ENCODE measurements at regions not wholly inside any gene's neighbourhood (a gene's known extent, or its start where the extent isn't known, plus 50 kb on each side); places are given as distances from the start of the nearest gene placed in this dataset.
"Not testable (repeated sequence)": the region's sequence is repeated elsewhere in the genome, so short reads cannot be mapped to it uniquely, and the experiment has no call there.

DNA sequence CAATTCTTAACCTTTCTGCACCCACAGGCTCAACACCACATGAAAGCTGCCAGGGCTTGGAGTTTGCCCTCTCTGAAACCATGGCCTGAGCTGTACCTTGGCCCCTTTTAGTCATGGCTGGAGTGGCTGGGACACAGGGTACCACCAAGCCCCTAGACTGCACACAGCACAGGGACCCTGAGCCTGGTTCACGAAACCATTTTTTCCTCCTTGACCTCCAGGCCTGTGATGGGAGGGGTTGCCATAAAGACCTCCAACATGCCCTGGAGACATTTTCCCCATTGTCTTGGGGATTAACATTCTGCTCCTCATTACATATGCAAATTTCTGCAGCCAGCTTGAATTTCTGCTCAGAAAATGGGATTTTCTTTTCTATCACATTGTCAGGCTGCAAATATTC lies 113.4 kb downstream of the XPNPEP1 start:
- H3K36me3 ChIP-seq (ENCODE audit: control insufficient read depth, insufficient read depth, low read length, severe bottlenecking); H3K4me3 ChIP-seq (ENCODE audit: low read length); H3K9me3 ChIP-seq (ENCODE audit: control insufficient read depth, low read length); H3K9ac ChIP-seq (ENCODE audit: low read length); H3K27me3 ChIP-seq (replicated peaks; ENCODE audit: control insufficient read depth, insufficient read depth, low read length); H3K4me1 ChIP-seq (ENCODE audit: control insufficient read depth, insufficient read depth, low read length); DNase-seq (ENCODE audit: low read depth): not testable (repeated sequence)

DNA sequence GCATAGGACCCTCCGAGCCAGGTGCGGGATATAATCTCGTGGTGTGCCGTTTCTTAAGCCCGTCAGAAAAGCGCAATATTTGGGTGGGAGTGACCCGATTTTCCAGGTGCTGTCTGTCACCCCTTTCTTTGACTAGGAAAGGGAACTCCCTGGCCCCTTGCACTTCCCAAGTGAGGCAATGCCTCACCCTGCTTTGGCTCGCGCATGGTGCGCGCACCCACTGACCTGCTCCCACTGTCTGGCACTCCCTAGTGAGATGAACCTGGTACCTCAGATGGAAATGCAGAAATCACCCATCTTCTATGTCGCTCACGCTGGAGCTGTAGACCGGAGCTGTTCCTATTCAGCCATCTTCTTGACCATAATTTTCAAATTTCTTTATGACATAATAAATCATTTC lies 122.1 kb downstream of the XPNPEP1 start:
- not testable (repeated sequence) for H3K4me1 ChIP-seq (ENCODE audit: control insufficient read depth, insufficient read depth, low read length); DNase-seq (ENCODE audit: low read depth); H3K4me3 ChIP-seq (ENCODE audit: low read length); H3K36me3 ChIP-seq (ENCODE audit: control insufficient read depth, insufficient read depth, low read length, severe bottlenecking); H3K9ac ChIP-seq (ENCODE audit: low read length); H3K9me3 ChIP-seq (ENCODE audit: control insufficient read depth, low read length); H3K27me3 ChIP-seq (replicated peaks; ENCODE audit: control insufficient read depth, insufficient read depth, low read length)

DNA sequence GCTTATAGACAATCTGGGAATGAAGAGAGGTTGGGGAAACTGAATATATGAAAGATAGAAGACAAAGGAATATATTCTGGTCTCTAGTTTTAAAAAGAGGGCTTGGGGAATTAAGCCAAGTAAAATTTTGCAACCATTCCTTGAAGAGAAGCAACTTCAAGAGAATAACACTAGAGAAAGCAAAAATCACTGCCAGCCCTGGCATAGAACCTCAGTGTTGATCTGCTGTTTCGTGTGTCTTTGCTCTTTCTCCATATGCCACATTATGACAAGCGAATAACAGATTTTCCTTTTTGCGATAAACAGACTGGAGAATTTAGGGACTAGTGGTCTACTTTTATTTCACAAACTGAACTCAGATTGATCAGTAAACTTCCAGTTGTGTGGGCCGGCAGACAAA lies 132.7 kb downstream of the XPNPEP1 start:
- H3K9me3 ChIP-seq (ENCODE audit: control insufficient read depth, low read length): no peaks in the 10 kb centered on the region

DNA sequence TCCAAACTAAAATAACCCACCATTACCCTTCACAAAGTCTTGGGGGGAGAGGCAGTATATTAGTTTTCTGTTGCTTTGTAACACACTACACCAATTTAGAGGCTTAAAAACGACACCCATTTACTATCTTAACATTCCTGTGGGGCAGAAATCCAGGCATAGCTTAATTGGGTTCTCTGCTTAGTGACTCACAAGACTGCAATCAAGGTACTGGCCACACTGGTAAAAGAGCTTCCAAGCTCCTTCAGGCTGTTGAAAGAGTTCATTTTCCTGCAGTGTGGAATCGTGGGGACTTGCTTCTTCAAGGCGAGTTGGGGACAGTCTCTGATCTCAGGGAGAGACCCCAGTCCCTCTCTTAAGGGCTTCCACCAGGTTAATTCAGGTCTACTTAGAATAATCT lies 139.1 kb downstream of the XPNPEP1 start:
- H3K9ac ChIP-seq (ENCODE audit: low read length): no peak overlapping the region
- H3K36me3 ChIP-seq (ENCODE audit: control insufficient read depth, insufficient read depth, low read length, severe bottlenecking): no peaks in the 10 kb centered on the region
- peak; percentile 1 for DNase-seq (ENCODE audit: low read depth)
- peaks cover 2% of the 10 kb centered on the region for H3K27me3 ChIP-seq (replicated peaks; ENCODE audit: control insufficient read depth, insufficient read depth, low read length)
- no peak overlapping the region for H3K4me3 ChIP-seq (ENCODE audit: low read length)
- no peaks in the 10 kb centered on the region for H3K4me1 ChIP-seq (ENCODE audit: control insufficient read depth, insufficient read depth, low read length)
- no peaks in the 10 kb centered on the region for H3K9me3 ChIP-seq (ENCODE audit: control insufficient read depth, low read length)

More for the DNA sequence above, 132.7 kb downstream of the XPNPEP1 start:
- Histone ChIP-seq H3K9ac (ENCODE audit: low read length) (no peak overlapping the region), H3K4me3 (ENCODE audit: low read length) (no peak overlapping the region), H3K36me3 (ENCODE audit: control insufficient read depth, insufficient read depth, low read length, severe bottlenecking) (no peaks in the 10 kb centered on the region), H3K27me3 (replicated peaks; ENCODE audit: control insufficient read depth, insufficient read depth, low read length) (no peaks in the 10 kb centered on the region), H3K4me1 (ENCODE audit: control insufficient read depth, insufficient read depth, low read length) (peaks cover 4% of the 10 kb centered on the region)
- no peak for DNase-seq (ENCODE audit: low read depth)

DNA sequence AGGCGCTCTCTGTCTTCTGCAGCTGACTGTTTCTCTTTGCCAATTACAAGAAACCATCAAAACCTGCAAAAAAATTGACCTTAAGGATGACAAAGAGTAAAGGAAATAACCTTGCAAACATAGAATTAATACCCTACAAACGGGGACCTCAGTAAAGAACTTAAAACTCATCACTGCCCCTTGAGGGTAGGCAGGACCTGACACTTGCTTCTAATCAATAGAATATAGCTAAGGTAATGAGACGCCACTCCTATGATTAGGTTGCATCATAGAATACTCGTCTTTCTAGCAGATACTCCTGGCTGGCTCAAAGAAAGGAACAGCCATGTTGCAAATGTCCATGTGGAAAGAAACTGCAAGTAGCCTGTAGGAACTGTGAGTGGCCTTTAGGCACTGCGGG lies 140.0 kb downstream of the XPNPEP1 start:
- no peak for DNase-seq (ENCODE audit: low read depth)
- H3K9ac ChIP-seq (ENCODE audit: low read length): no peak overlapping the region
- H3K4me3 ChIP-seq (ENCODE audit: low read length): no peak overlapping the region

GRCh38 chr10:109780997-109781396 lies 142.3 kb downstream of the XPNPEP1 start:
- H3K36me3 ChIP-seq (ENCODE audit: control insufficient read depth, insufficient read depth, low read length, severe bottlenecking): no peaks in the 10 kb centered on the region
- H3K4me3 ChIP-seq (ENCODE audit: low read length): no peak overlapping the region
- no peak for DNase-seq (ENCODE audit: low read depth)
- peaks cover 6% of the 10 kb centered on the region for H3K27me3 ChIP-seq (replicated peaks; ENCODE audit: control insufficient read depth, insufficient read depth, low read length)
- H3K9ac ChIP-seq (ENCODE audit: low read length): no peak overlapping the region
- no peaks in the 10 kb centered on the region for H3K4me1 ChIP-seq (ENCODE audit: control insufficient read depth, insufficient read depth, low read length)
- H3K9me3 ChIP-seq (ENCODE audit: control insufficient read depth, low read length): no peaks in the 10 kb centered on the region

More for the DNA sequence above, 140.0 kb downstream of the XPNPEP1 start:
- peaks cover 6% of the 10 kb centered on the region for H3K27me3 ChIP-seq (replicated peaks; ENCODE audit: control insufficient read depth, insufficient read depth, low read length)
- H3K9me3 ChIP-seq (ENCODE audit: control insufficient read depth, low read length): no peaks in the 10 kb centered on the region
- no peaks in the 10 kb centered on the region for H3K36me3 ChIP-seq (ENCODE audit: control insufficient read depth, insufficient read depth, low read length, severe bottlenecking)
- H3K4me1 ChIP-seq (ENCODE audit: control insufficient read depth, insufficient read depth, low read length): no peaks in the 10 kb centered on the region

DNA sequence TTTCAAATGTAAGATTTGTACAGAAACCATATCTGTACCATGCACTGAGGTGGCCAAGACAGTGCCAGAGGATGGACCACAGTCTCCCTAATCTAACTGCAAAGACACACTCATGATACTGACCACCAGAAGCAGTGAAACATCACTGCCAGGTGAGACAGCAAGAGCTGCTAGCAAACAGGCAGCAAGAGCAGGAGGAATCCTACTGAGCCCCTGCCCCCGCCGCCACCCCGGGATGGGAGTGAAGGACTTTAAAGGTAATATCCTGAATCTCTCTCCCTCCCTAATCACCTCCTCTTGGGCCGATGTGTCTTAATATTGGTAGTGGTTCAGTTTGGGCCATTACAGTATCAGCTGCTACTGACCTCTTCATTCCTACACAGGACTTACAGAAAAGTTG lies 144.3 kb downstream of the XPNPEP1 start:
- Histone ChIP-seq H3K9me3 (ENCODE audit: control insufficient read depth, low read length) (no peaks in the 10 kb centered on the region), H3K9ac (ENCODE audit: low read length) (no peak overlapping the region), H3K27me3 (replicated peaks; ENCODE audit: control insufficient read depth, insufficient read depth, low read length) (peaks cover 6% of the 10 kb centered on the region), H3K36me3 (ENCODE audit: control insufficient read depth, insufficient read depth, low read length, severe bottlenecking) (no peaks in the 10 kb centered on the region), H3K4me3 (ENCODE audit: low read length) (no peak overlapping the region), H3K4me1 (ENCODE audit: control insufficient read depth, insufficient read depth, low read length) (no peaks in the 10 kb centered on the region)
- DNase-seq (ENCODE audit: low read depth): no peak

DNA sequence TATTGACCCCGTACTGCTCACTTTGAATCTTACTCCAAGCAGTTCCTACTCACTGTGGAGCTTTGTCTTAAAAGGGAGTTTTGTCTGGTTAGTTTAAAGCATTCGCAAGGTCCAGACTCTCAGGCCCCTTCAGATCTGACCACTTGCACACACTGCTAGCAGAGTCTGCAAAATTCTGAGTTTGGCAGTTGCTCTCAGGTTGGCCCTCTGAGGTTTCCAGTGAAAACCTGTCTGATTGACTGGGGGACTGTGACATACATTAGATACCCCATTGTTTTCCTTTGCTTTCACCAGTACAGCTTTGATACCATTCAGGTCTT lies 149.2 kb downstream of the XPNPEP1 start:
- no peak for DNase-seq (ENCODE audit: low read depth)
- no peaks in the 10 kb centered on the region for H3K9me3 ChIP-seq (ENCODE audit: control insufficient read depth, low read length)
- peaks cover 5% of the 10 kb centered on the region for H3K4me1 ChIP-seq (ENCODE audit: control insufficient read depth, insufficient read depth, low read length)
- H3K9ac ChIP-seq (ENCODE audit: low read length): no peak overlapping the region
- peaks cover 2% of the 10 kb centered on the region for H3K27me3 ChIP-seq (replicated peaks; ENCODE audit: control insufficient read depth, insufficient read depth, low read length)
- no peak overlapping the region for H3K4me3 ChIP-seq (ENCODE audit: low read length)
- H3K36me3 ChIP-seq (ENCODE audit: control insufficient read depth, insufficient read depth, low read length, severe bottlenecking): no peaks in the 10 kb centered on the region

DNA sequence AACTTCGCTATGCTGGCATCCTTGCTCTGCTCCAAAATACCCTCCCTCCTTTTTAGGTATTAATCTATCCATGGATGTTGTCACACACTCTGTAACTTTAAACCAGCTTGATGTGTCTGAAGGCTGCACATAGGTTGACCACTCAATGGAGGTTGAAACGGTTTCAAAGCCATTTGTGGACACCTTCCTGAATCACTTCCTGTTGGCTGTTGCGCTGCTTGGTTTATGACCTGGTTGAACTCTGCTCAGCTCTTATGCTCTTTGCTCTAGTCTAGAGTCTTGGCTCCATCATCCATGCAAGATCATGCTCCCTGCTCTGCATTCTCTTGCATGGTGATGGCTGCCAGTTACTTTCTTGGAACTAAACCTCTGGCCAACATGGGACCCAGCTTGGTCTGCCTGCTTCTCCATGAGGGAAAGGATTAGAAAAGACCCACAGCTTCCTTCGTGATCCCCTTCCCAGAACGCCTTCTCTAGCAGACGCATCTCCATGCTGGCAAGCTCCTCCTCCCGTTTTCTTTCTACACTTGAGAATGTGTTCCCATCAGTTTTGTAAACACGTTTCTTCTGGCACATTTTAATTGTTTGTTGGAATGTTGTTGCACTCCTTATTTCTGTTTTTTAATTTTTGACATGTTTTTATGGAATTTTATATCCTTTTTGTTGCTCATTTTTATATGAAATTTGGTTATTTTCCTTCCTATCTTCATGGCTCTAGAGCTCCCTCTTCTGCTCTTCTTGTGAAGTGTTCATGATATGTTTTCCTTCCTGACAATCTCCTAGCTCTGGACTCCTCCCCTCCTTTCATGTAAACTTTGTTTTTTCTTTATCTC lies 149.8 kb downstream of the XPNPEP1 start:
- peak; percentile 68 for DNase-seq (ENCODE audit: low read depth)
- no peak overlapping the region for H3K9ac ChIP-seq (ENCODE audit: low read length)
- no peaks in the 10 kb centered on the region for H3K9me3 ChIP-seq (ENCODE audit: control insufficient read depth, low read length)
- H3K4me1 ChIP-seq (ENCODE audit: control insufficient read depth, insufficient read depth, low read length): peaks cover 5% of the 10 kb centered on the region
- H3K36me3 ChIP-seq (ENCODE audit: control insufficient read depth, insufficient read depth, low read length, severe bottlenecking): no peaks in the 10 kb centered on the region
- H3K27me3 ChIP-seq (replicated peaks; ENCODE audit: control insufficient read depth, insufficient read depth, low read length): peaks cover 3% of the 10 kb centered on the region
- H3K4me3 ChIP-seq (ENCODE audit: low read length): no peak overlapping the region

DNA sequence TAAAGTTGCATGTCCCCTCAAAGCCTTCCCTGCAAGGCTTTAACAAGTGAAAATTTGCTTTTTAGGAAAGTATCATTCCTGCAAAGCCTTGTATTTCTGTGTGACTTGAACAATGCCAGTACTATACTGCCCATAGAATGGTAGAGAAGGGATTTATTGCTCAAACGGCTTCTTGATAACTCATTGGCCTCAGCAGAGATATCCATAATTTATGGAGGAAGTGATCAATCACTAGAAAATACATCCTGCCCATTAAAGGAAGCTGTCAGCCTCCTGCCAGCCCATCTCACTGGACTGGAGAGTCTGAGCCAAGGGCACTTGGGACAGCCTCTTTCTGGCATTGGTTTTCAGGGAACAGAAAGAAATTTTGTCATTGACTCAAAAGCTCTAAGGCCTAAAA lies 152.6 kb downstream of the XPNPEP1 start:
- no peak overlapping the region for H3K9ac ChIP-seq (ENCODE audit: low read length)
- no peaks in the 10 kb centered on the region for H3K9me3 ChIP-seq (ENCODE audit: control insufficient read depth, low read length)
- H3K4me3 ChIP-seq (ENCODE audit: low read length): no peak overlapping the region
- H3K36me3 ChIP-seq (ENCODE audit: control insufficient read depth, insufficient read depth, low read length, severe bottlenecking): no peaks in the 10 kb centered on the region
- DNase-seq (ENCODE audit: low read depth): no peak
- peaks cover 3% of the 10 kb centered on the region for H3K27me3 ChIP-seq (replicated peaks; ENCODE audit: control insufficient read depth, insufficient read depth, low read length)
- H3K4me1 ChIP-seq (ENCODE audit: control insufficient read depth, insufficient read depth, low read length): peaks cover 5% of the 10 kb centered on the region

DNA sequence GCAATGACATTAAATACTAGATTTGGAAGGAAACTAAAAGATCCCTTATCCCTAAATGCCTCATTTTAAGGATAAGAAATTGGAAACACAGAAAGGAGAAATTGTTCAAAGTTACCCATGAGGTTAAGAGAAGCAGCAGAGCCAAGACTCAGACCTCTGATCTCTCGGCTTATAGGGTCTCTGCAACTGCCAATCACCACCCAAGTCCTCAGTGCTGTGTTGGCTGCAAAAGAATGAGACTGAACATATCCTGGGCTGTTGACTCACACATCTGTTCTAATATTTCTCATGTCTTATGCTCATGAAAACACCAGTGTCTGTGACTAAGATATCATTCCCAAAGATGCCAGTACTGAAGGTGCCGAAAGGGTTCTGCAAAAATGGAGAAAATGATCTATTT lies 153.3 kb downstream of the XPNPEP1 start:
- Histone ChIP-seq H3K4me1 (ENCODE audit: control insufficient read depth, insufficient read depth, low read length) (peaks cover 5% of the 10 kb centered on the region), H3K4me3 (ENCODE audit: low read length) (no peak overlapping the region), H3K36me3 (ENCODE audit: control insufficient read depth, insufficient read depth, low read length, severe bottlenecking) (no peaks in the 10 kb centered on the region), H3K9me3 (ENCODE audit: control insufficient read depth, low read length) (no peaks in the 10 kb centered on the region), H3K27me3 (replicated peaks; ENCODE audit: control insufficient read depth, insufficient read depth, low read length) (peaks cover 3% of the 10 kb centered on the region), H3K9ac (ENCODE audit: low read length) (no peak overlapping the region)
- DNase-seq (ENCODE audit: low read depth): no peak

DNA sequence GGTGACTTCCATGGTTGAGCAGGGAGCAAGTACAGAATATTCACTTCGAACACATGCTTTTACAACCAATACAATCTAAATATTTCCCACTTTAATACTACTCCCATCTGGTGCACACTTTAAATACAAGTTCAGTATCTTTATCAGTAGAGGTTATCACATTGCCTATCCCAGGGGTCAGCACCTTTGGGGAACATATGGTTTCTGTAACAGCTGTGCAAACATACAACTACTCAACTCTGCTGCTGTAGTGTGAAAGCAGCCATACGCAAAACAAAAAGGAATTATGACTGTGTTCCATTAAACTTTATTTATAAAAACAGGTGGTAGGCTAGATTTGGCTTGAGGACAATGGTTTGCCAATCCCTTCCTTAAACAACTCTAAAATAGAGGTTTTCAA lies 157.5 kb downstream of the XPNPEP1 start:
- Histone ChIP-seq H3K36me3 (ENCODE audit: control insufficient read depth, insufficient read depth, low read length, severe bottlenecking) (no peaks in the 10 kb centered on the region), H3K4me3 (ENCODE audit: low read length) (no peak overlapping the region), H3K9me3 (ENCODE audit: control insufficient read depth, low read length) (no peaks in the 10 kb centered on the region), H3K9ac (ENCODE audit: low read length) (no peak overlapping the region), H3K4me1 (ENCODE audit: control insufficient read depth, insufficient read depth, low read length) (peaks cover 5% of the 10 kb centered on the region), H3K27me3 (replicated peaks; ENCODE audit: control insufficient read depth, insufficient read depth, low read length) (peaks cover 3% of the 10 kb centered on the region)
- no peak for DNase-seq (ENCODE audit: low read depth)

Measured in adipocyte (in vitro differentiated cells).